Liver (tissue), 8 donors: ENCODE measurements at regions not wholly inside any gene's neighbourhood (a gene's known extent, or its start where the extent isn't known, plus 50 kb on each side); places are given as distances from the start of the nearest gene placed in this dataset.
A peak's percentile ranks its signal among the peaks of the same experiment; 100 is the strongest.

Experiments used
- DNase-seq: peaks from one replicate; pipeline ENCODE4 v3.0.0-alpha.2; 2017; ENCODE audit warnings: low spot score
- H3K27ac ChIP-seq, 2 donors: one replicate each; pipeline ENCODE4 v1.7.0; 2013; ENCODE audit warnings: inconsistent platforms in 2 of 2, low read length in 2 of 2, control low read depth in 1 of 2, low read depth in 1 of 2, mild to moderate bottlenecking in 1 of 2
- H3K27me3 ChIP-seq, 4 donors: one replicate each; pipeline versions ENCODE4 v1.6.1 to v1.7.0; 2013; ENCODE audit warnings: low read length in 3 of 4, inconsistent platforms in 1 of 4, mild to moderate bottlenecking in 1 of 4, moderate library complexity in 1 of 4; ENCODE audit not compliant: control insufficient read depth in 4 of 4, insufficient read depth in 4 of 4
- H3K36me3 ChIP-seq, 4 donors: one replicate each; pipeline versions ENCODE4 v1.6.1 to v1.7.0; 2013; ENCODE audit warnings: low read length in 3 of 4, mild to moderate bottlenecking in 3 of 4, low read depth in 1 of 4, moderate library complexity in 1 of 4; ENCODE audit not compliant: control insufficient read depth in 4 of 4, insufficient read depth in 3 of 4
- H3K4me1 ChIP-seq, 4 donors: one replicate each; pipeline versions ENCODE4 v1.6.1 to v1.7.0; 2013; ENCODE audit warnings: low read length in 3 of 4, mild to moderate bottlenecking in 3 of 4, moderate library complexity in 1 of 4; ENCODE audit not compliant: control insufficient read depth in 4 of 4, insufficient read depth in 4 of 4
- H3K4me3 ChIP-seq, 3 donors: one replicate each; pipeline versions ENCODE4 v1.6.1 to v1.7.0; 2013; ENCODE audit warnings: low read length in 3 of 3, control low read depth in 1 of 3, low read depth in 1 of 3, mild to moderate bottlenecking in 1 of 3
- H3K9ac ChIP-seq, 2 donors: one replicate each; pipeline ENCODE4 v1.7.0; 2013; ENCODE audit warnings: low read length in 2 of 2, mild to moderate bottlenecking in 2 of 2, moderate library complexity in 2 of 2, control low read depth in 1 of 2, low read depth in 1 of 2
- H3K9me3 ChIP-seq, 4 donors: one replicate each; pipeline versions ENCODE4 v1.6.1 to v1.7.0; 2013; ENCODE audit warnings: low read length in 3 of 4; ENCODE audit not compliant: control insufficient read depth in 4 of 4
- ATF3 ChIP-seq: IDR thresholded peaks from 2 replicates; pipeline ENCODE4 v1.6.1; 2016; ENCODE audit warnings: antibody characterized with exemption
- EGR1 ChIP-seq, 2 donors: IDR thresholded peaks; 2 replicates each; pipeline ENCODE4 v1.6.1; 2016 to 2018; ENCODE audit warnings: antibody characterized with exemption in 2 of 2, low read depth in 2 of 2
- FOXA1 ChIP-seq: IDR thresholded peaks from 2 replicates; pipeline ENCODE4 v1.6.1; 2016; ENCODE audit warnings: antibody characterized with exemption
- FOXA2 ChIP-seq: IDR thresholded peaks from 2 replicates; pipeline ENCODE4 v1.6.1; 2016; ENCODE audit warnings: antibody characterized with exemption
- GABPA ChIP-seq, 2 donors: IDR thresholded peaks in 1 of 2; conservative IDR thresholded peaks in 1 of 2; 2 replicates each; pipeline ENCODE4 v1.6.1; 2016; ENCODE audit warnings: antibody characterized with exemption in 2 of 2, mild to moderate bottlenecking in 1 of 2, moderate library complexity in 1 of 2
- HNF4A ChIP-seq, 2 donors: conservative IDR thresholded peaks; 2 replicates each; pipeline ENCODE4 v1.6.1; 2016; ENCODE audit warnings: antibody characterized with exemption in 2 of 2, mild to moderate bottlenecking in 2 of 2
- HNF4G ChIP-seq: IDR thresholded peaks from 2 replicates; pipeline ENCODE4 v1.6.1; 2016; ENCODE audit warnings: antibody characterized with exemption
- JUND ChIP-seq, 2 donors: IDR thresholded peaks; 2 replicates each; pipeline ENCODE4 v1.6.1; 2016; ENCODE audit warnings: antibody characterized with exemption in 2 of 2
- NR2F2 ChIP-seq: IDR thresholded peaks from 2 replicates; pipeline ENCODE4 v1.6.1; 2016; ENCODE audit warnings: antibody characterized with exemption
- RAD21 ChIP-seq, 2 donors: IDR thresholded peaks; 2 replicates each; pipeline ENCODE4 v1.6.1; 2016; ENCODE audit warnings: antibody characterized with exemption in 2 of 2, mild to moderate bottlenecking in 2 of 2
- REST ChIP-seq: IDR thresholded peaks from 2 replicates; pipeline ENCODE4 v1.6.1; 2016; ENCODE audit warnings: antibody characterized with exemption, mild to moderate bottlenecking
- RXRA ChIP-seq, 2 donors: IDR thresholded peaks; 2 replicates each; pipeline ENCODE4 v1.6.1; 2017 to 2018; ENCODE audit warnings: antibody characterized with exemption in 2 of 2, mild to moderate bottlenecking in 1 of 2
- SP1 ChIP-seq: IDR thresholded peaks from 2 replicates; pipeline ENCODE4 v1.6.1; 2018; ENCODE audit warnings: antibody characterized with exemption, mild to moderate bottlenecking
- TAF1 ChIP-seq: conservative IDR thresholded peaks from 2 replicates; pipeline ENCODE4 v1.6.1; 2016; ENCODE audit warnings: antibody characterized with exemption, mild to moderate bottlenecking
- YY1 ChIP-seq: IDR thresholded peaks from 2 replicates; pipeline ENCODE4 v1.6.1; 2016; ENCODE audit warnings: antibody characterized with exemption, mild to moderate bottlenecking
- WGBS: extraction: QIAGEN DNeasy Blood & Tissue Kit; methylation state at CpG from one replicate; pipeline ENCODE4 v1.1.7; 2013; 5-methylcytosine and 5-hydroxymethylcytosine counted together
- TF ChIP-seq, protein P1 (sequence below): fragments of 150-350 bp; IDR thresholded peaks from 2 replicates; pipeline ENCODE4 v1.5.1; 2017; ENCODE audit warnings: improper control_type of control experiment, low read depth, low read length; ENCODE audit not compliant: missing input control
- TF ChIP-seq, protein P2 (sequence below): IDR thresholded peaks from 2 replicates; pipeline ENCODE4 v1.6.1; 2016; ENCODE audit warnings: antibody characterized with exemption
- donor health status: healthy.
- donor health status: healthy.
- donor health status: healthy.
- donor health status: healthy.
- donor health status: healthy.

- WGBS: 87% methylated on average over 6 of the region's 6 CpGs
These were observed 152.2 kb downstream of the SIPA1L2 start for GRCh38 chr1:232477728-232478127.

DNA sequence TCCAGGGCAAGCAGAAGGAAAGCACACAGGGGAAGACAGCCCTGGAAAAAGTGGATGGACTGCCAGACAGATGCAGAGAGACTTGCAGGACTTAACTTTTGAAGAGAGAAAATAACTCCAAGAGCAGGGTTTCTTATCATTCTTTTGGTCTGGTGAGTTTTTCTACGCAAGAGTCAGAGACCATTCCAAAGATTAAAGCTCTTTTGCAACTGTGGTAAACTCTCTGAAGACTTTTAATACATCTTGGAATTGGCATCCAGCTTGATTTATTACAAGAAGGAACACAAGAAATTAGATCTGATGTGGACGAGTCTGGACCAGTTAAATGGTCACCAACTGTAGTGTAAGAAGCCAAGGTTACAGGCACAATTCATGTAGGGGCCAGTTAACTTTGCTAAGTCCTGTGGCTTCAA lies 153.4 kb downstream of the SIPA1L2 start:
- TF ChIP-seq TAF1 (no peak), HNF4G (no peak), FOXA1 (no peak), SP1 (no peak), NR2F2 (no peak), YY1 (no peak), GABPA (IDR thresholded peaks at IDR 0.05 in 1 of 2, conservative IDR thresholded peaks at IDR 0.05 in 1 of 2) (no peak), RXRA (IDR thresholded peaks at IDR 0.05) (no peak), RAD21 (IDR thresholded peaks at IDR 0.05) (no peak), JUND (IDR thresholded peaks at IDR 0.05) (no peak), EGR1 (IDR thresholded peaks at IDR 0.05; ENCODE audit: low read depth in 2 of 2) (no peak), HNF4A (conservative IDR thresholded peaks at IDR 0.05) (no peak), FOXA2 (no peak), ATF3 (no peak), REST (no peak)
- TF ChIP-seq, protein P1, sequence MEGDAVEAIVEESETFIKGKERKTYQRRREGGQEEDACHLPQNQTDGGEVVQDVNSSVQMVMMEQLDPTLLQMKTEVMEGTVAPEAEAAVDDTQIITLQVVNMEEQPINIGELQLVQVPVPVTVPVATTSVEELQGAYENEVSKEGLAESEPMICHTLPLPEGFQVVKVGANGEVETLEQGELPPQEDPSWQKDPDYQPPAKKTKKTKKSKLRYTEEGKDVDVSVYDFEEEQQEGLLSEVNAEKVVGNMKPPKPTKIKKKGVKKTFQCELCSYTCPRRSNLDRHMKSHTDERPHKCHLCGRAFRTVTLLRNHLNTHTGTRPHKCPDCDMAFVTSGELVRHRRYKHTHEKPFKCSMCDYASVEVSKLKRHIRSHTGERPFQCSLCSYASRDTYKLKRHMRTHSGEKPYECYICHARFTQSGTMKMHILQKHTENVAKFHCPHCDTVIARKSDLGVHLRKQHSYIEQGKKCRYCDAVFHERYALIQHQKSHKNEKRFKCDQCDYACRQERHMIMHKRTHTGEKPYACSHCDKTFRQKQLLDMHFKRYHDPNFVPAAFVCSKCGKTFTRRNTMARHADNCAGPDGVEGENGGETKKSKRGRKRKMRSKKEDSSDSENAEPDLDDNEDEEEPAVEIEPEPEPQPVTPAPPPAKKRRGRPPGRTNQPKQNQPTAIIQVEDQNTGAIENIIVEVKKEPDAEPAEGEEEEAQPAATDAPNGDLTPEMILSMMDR: no peak
- TF ChIP-seq, protein P2, sequence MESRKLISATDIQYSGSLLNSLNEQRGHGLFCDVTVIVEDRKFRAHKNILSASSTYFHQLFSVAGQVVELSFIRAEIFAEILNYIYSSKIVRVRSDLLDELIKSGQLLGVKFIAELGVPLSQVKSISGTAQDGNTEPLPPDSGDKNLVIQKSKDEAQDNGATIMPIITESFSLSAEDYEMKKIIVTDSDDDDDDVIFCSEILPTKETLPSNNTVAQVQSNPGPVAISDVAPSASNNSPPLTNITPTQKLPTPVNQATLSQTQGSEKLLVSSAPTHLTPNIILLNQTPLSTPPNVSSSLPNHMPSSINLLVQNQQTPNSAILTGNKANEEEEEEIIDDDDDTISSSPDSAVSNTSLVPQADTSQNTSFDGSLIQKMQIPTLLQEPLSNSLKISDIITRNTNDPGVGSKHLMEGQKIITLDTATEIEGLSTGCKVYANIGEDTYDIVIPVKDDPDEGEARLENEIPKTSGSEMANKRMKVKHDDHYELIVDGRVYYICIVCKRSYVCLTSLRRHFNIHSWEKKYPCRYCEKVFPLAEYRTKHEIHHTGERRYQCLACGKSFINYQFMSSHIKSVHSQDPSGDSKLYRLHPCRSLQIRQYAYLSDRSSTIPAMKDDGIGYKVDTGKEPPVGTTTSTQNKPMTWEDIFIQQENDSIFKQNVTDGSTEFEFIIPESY: no peak
- Histone ChIP-seq H3K4me1 (no peaks in the 10 kb centered on the region), H3K36me3 (no peaks in the 10 kb centered on the region), H3K27ac (no peak overlapping the region), H3K4me3 (no peak overlapping the region), H3K9me3 (no peaks in the 10 kb centered on the region), H3K9ac (no peak overlapping the region), H3K27me3 (no peaks in the 10 kb centered on the region)
- no peak for DNase-seq
- 91% methylated on average over 2 of the region's 2 CpGs for WGBS

More at GRCh38 chr1:232477728-232478127, 152.2 kb downstream of the SIPA1L2 start:
- H3K27me3 ChIP-seq: no peaks in the 10 kb centered on the region
- no peaks in the 10 kb centered on the region for H3K4me1 ChIP-seq
- no peak for DNase-seq
- H3K36me3 ChIP-seq: no peaks in the 10 kb centered on the region
- H3K9ac ChIP-seq: no peak overlapping the region
- no peak overlapping the region for H3K4me3 ChIP-seq
- peak; percentile 38 for TF ChIP-seq NR2F2
- TF ChIP-seq FOXA2: no peak
- no peaks in the 10 kb centered on the region for H3K9me3 ChIP-seq
- H3K27ac ChIP-seq: no peak overlapping the region
